Loucy (cell line): ENCODE measurements at regions not wholly inside any gene's neighbourhood (a gene's known extent, or its start where the extent isn't known, plus 50 kb on each side); places are given as distances from the start of the nearest gene placed in this dataset.

Experiments used
- H2AFZ ChIP-seq: fragments of 200-600 bp; sonication (generic); 2 replicates; pipeline ENCODE4 v1.6.0; 2016; ENCODE audit warnings: antibody characterized with exemption, mild to moderate bottlenecking, low read length, moderate library complexity
- H3F3A ChIP-seq: fragments of 200-600 bp; 2 replicates; pipeline ENCODE4 v1.6.0; 2016; ENCODE audit warnings: antibody characterized with exemption, low read depth, mild to moderate bottlenecking
- H3K27me3 ChIP-seq: fragments of 200-600 bp; sonication (generic); 2 replicates; pipeline ENCODE4 v1.6.1; 2014; ENCODE audit warnings: low read length, mild to moderate bottlenecking; ENCODE audit not compliant: insufficient read depth, poor library complexity, severe bottlenecking
- H3K36me3 ChIP-seq: fragments of 200-600 bp; sonication (generic); 2 replicates; pipeline ENCODE4 v1.6.1; 2016; ENCODE audit warnings: low read length; ENCODE audit not compliant: insufficient read depth
- H3K4me1 ChIP-seq: fragments of 200-600 bp; sonication (generic); 2 replicates; pipeline ENCODE4 v1.5.1; 2014; ENCODE audit warnings: low read length, mild to moderate bottlenecking; ENCODE audit not compliant: insufficient read depth, poor library complexity, severe bottlenecking
- H3K4me2 ChIP-seq: fragments of 200-600 bp; sonication (generic); 2 replicates; pipeline ENCODE4 v1.6.0; 2014; ENCODE audit warnings: antibody characterized with exemption, low read length, low read depth, mild to moderate bottlenecking; ENCODE audit not compliant: poor library complexity, severe bottlenecking
- H3K4me3 ChIP-seq: fragments of 200-600 bp; sonication (generic); 2 replicates; pipeline ENCODE4 v1.5.1; 2014; ENCODE audit warnings: low read length, mild to moderate bottlenecking, mixed read lengths; ENCODE audit not compliant: poor library complexity, severe bottlenecking
- H3K79me2 ChIP-seq: fragments of 200-600 bp; sonication (generic); 2 replicates; pipeline ENCODE4 v1.6.1; 2014; ENCODE audit warnings: low read length; ENCODE audit not compliant: insufficient read depth
- H3K9ac ChIP-seq: fragments of 200-600 bp; sonication (generic); 2 replicates; pipeline ENCODE4 v1.6.0; 2014; ENCODE audit warnings: mild to moderate bottlenecking, low read depth, low read length, moderate library complexity; ENCODE audit not compliant: poor library complexity, severe bottlenecking
- H3K9me2 ChIP-seq: fragments of 200-600 bp; sonication (generic); replicated peaks from 2 replicates; pipeline ENCODE4 v1.6.1; 2016; ENCODE audit warnings: low read depth, low read length, mixed read lengths
- H3K9me3 ChIP-seq: fragments of 200-600 bp; sonication (generic); 2 replicates; pipeline ENCODE4 v1.6.1; 2014; ENCODE audit warnings: mild to moderate bottlenecking, antibody characterized with exemption, low read length, low read depth; ENCODE audit not compliant: insufficient read depth
- H4K20me1 ChIP-seq: fragments of 200-600 bp; sonication (generic); 2 replicates; pipeline ENCODE4 v1.6.0; 2014; ENCODE audit warnings: antibody characterized with exemption, low read length, mild to moderate bottlenecking; ENCODE audit not compliant: insufficient read depth, poor library complexity, severe bottlenecking
- EZH2phosphoT487 ChIP-seq: fragments of 200-600 bp; IDR thresholded peaks from 2 replicates; pipeline ENCODE4 v1.6.1; 2018; ENCODE audit warnings: antibody characterized with exemption, mild to moderate bottlenecking, moderate library complexity, borderline replicate concordance
- TF ChIP-seq, protein P1 (sequence below): fragments of 200-600 bp; sonication (generic); conservative IDR thresholded peaks from 2 replicates; pipeline ENCODE4 v1.5.1; 2014; ENCODE audit warnings: mild to moderate bottlenecking, antibody characterized with exemption, low read length

DNA sequence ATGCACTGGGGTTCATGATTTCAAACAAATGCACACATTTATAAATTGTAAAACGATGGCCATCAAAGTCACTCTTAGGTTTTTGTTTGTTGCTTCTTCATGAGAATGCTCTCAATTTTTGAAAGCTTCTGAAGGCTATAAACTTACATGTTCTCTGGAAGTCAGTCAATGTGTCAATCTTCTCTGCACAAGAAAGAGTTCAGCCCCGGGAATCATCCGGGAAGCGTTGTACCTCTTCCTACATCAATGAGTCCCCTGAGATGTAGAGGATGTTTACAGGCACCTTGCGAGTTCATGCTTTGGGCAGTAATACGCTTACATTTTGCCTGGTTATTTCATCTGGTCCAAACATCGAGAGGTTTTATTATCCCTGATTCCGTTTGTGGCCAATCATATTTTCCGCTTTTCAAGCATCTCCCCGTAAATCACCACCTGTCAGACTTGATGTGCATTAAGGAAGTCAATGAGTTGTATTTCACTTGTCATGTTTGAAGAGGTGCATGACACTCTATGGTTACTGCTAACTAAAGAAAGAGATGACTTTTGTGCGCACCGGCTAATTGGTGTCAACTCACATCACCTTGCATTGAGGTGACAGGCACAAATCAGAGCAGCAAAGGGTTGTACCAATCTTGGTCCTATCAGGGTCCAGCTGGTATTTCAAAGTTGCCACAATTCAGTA is 750.7 kb downstream of the SORCS3 start:
- H3F3A ChIP-seq: no peaks in the 10 kb centered on the region
- H3K4me1 ChIP-seq: no peaks in the 10 kb centered on the region
- no peak overlapping the region for H2AFZ ChIP-seq
- H3K36me3 ChIP-seq: no peaks in the 10 kb centered on the region
- no peaks in the 10 kb centered on the region for H3K79me2 ChIP-seq
- H3K9ac ChIP-seq: no peak overlapping the region
- no peaks in the 10 kb centered on the region for H4K20me1 ChIP-seq
- H3K4me2 ChIP-seq: no peak overlapping the region
- TF ChIP-seq EZH2phosphoT487: no peak
- TF ChIP-seq, protein P1, sequence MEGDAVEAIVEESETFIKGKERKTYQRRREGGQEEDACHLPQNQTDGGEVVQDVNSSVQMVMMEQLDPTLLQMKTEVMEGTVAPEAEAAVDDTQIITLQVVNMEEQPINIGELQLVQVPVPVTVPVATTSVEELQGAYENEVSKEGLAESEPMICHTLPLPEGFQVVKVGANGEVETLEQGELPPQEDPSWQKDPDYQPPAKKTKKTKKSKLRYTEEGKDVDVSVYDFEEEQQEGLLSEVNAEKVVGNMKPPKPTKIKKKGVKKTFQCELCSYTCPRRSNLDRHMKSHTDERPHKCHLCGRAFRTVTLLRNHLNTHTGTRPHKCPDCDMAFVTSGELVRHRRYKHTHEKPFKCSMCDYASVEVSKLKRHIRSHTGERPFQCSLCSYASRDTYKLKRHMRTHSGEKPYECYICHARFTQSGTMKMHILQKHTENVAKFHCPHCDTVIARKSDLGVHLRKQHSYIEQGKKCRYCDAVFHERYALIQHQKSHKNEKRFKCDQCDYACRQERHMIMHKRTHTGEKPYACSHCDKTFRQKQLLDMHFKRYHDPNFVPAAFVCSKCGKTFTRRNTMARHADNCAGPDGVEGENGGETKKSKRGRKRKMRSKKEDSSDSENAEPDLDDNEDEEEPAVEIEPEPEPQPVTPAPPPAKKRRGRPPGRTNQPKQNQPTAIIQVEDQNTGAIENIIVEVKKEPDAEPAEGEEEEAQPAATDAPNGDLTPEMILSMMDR: no peak
- no peaks in the 10 kb centered on the region for H3K27me3 ChIP-seq
- H3K4me3 ChIP-seq: no peak overlapping the region
- H3K9me2 ChIP-seq: no peaks in the 10 kb centered on the region
- H3K9me3 ChIP-seq: no peaks in the 10 kb centered on the region

DNA sequence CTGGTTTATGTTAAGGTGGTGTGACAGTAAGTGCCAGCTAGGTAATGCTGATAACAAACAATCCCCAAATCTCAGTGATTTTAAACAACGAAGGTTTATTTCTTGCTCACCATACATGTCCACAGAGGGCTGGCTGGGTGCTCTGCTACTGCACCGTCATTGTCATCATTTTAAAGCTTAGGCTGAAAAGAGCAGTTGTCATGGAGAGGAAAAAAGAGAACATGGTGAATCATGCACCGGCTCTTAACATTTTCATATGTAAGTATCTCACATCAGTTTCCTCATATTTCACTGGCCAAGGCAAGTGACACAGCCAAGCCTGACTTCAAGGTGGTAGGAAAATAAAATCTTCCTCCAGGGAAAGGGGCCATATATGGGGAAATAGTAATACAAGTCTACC is 746.9 kb downstream of the SORCS3 start:
- Histone ChIP-seq H2AFZ (no peak overlapping the region), H3K4me1 (no peaks in the 10 kb centered on the region), H3K27me3 (no peaks in the 10 kb centered on the region), H3K36me3 (no peaks in the 10 kb centered on the region), H3K9ac (no peak overlapping the region), H3K4me2 (no peak overlapping the region), H3K9me3 (no peaks in the 10 kb centered on the region), H4K20me1 (no peaks in the 10 kb centered on the region), H3K4me3 (no peak overlapping the region), H3F3A (no peaks in the 10 kb centered on the region), H3K79me2 (no peaks in the 10 kb centered on the region), H3K9me2 (no peaks in the 10 kb centered on the region)
- no peak for TF ChIP-seq EZH2phosphoT487
- TF ChIP-seq, protein P1: no peak

DNA sequence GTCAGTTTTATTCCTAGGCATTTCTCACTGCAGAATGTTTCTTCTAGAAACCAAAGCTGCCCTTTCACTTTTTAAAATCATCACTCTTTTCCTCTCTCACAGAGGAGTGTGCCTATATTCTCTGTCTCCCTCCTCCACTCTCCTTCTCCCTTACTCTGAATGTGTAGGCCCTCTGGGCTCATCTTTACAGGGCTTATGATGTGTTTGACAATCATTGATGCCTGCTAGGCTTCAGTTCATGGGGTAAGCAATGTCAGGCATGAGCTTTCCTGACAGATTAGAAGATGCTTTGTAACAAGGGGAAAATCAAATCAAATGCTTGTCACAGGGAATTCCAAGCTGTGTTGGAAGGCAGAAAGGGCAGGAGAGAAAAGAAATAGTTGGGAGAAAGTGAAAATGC is 742.9 kb downstream of the SORCS3 start:
- Histone ChIP-seq H3F3A (no peaks in the 10 kb centered on the region), H2AFZ (no peak overlapping the region), H3K9me2 (no peaks in the 10 kb centered on the region), H3K4me2 (no peak overlapping the region), H3K36me3 (no peaks in the 10 kb centered on the region), H3K4me3 (no peak overlapping the region), H3K79me2 (no peaks in the 10 kb centered on the region), H3K9me3 (no peaks in the 10 kb centered on the region), H3K27me3 (no peaks in the 10 kb centered on the region), H4K20me1 (no peaks in the 10 kb centered on the region), H3K9ac (no peak overlapping the region), H3K4me1 (no peaks in the 10 kb centered on the region)
- TF ChIP-seq EZH2phosphoT487: no peak
- TF ChIP-seq, protein P1: no peak
